ENCODE measurements at regions not wholly inside any gene's neighbourhood (a gene's known extent, or its start where the extent isn't known, plus 50 kb on each side); places are given as distances from the start of the nearest gene placed in this dataset.
"Not testable (repeated sequence)": the region's sequence is repeated elsewhere in the genome, so short reads cannot be mapped to it uniquely, and the experiment has no call there.

DNA sequence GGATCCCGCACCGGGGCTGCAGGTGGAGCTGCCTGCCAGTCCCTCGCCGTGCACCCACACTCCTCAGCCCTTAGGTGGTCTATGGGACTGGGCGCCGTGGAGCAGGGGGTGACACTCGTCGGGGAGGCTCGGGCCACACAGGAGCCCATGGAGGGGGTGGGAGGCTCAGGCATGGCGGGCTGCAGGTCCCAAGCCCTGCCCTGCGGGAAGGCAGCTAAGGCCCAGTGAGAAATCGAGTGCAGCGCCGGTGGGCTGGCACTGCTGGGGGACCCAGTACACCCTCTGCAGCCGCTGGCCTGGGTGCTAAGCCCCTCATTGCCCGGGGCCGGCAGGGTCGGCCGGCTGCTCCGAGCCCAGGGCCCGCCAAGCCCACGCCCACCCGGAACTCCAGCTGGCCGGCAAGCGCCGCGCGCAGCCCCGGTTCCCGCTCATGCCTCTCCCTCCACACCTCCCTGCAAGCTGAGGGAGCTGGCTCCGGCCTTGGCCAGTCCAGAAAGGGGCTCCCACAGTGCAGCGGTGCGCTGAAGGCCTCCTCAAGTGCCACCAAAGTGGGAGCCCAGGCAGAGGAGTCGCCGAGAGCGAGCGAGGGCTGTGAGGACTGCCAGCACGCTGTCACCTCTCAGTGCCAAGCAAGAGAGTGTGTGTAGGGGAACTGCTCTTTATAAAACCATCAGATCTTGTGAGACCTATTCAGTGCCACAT is 845.1 kb downstream of the CDH18 start:
- TF ChIP-seq, protein P1, sequence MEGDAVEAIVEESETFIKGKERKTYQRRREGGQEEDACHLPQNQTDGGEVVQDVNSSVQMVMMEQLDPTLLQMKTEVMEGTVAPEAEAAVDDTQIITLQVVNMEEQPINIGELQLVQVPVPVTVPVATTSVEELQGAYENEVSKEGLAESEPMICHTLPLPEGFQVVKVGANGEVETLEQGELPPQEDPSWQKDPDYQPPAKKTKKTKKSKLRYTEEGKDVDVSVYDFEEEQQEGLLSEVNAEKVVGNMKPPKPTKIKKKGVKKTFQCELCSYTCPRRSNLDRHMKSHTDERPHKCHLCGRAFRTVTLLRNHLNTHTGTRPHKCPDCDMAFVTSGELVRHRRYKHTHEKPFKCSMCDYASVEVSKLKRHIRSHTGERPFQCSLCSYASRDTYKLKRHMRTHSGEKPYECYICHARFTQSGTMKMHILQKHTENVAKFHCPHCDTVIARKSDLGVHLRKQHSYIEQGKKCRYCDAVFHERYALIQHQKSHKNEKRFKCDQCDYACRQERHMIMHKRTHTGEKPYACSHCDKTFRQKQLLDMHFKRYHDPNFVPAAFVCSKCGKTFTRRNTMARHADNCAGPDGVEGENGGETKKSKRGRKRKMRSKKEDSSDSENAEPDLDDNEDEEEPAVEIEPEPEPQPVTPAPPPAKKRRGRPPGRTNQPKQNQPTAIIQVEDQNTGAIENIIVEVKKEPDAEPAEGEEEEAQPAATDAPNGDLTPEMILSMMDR (conservative IDR thresholded peaks at IDR 0.05 in 1 of 2, IDR thresholded peaks at IDR 0.05 in 1 of 2; ENCODE audit: low read depth in 1 of 2, low read length in 2 of 2): not testable (repeated sequence)
- TF ChIP-seq EZH2 (IDR thresholded peaks at IDR 0.05; ENCODE audit: low read length, missing control alignments): not testable (repeated sequence)
